ENCODE measurements at regions not wholly inside any gene's neighbourhood (a gene's known extent, or its start where the extent isn't known, plus 50 kb on each side); places are given as distances from the start of the nearest gene placed in this dataset.

GRCh38 chr15:77768107-77768506, 135.4 kb upstream of the LINGO1 start:
- Histone ChIP-seq H3K27ac (ENCODE audit: low read length) (no peak overlapping the region), H3K9ac (ENCODE audit: low read length) (no peak overlapping the region), H3K9me3 (ENCODE audit: low read length) (no peaks in the 10 kb centered on the region), H3K9me2 (ENCODE audit: insufficient read depth, low read length) (no peaks in the 10 kb centered on the region), H3K27me3 (ENCODE audit: insufficient read depth, low read depth, low read length) (no peaks in the 10 kb centered on the region), H2AFZ (ENCODE audit: low read depth, low read length) (no peak overlapping the region), H3K36me3 (ENCODE audit: insufficient read depth, low read length) (no peaks in the 10 kb centered on the region), H3F3A (ENCODE audit: insufficient read depth, low read length, poor library complexity, severe bottlenecking) (no peaks in the 10 kb centered on the region), H3K4me2 (ENCODE audit: low read length) (no peak overlapping the region), H3K79me2 (replicated peaks; ENCODE audit: insufficient read depth, low read length) (no peaks in the 10 kb centered on the region), H4K20me1 (ENCODE audit: insufficient read depth) (no peaks in the 10 kb centered on the region), H3K4me3 (ENCODE audit: low read length) (no peak overlapping the region)
- no peak for TF ChIP-seq EZH2 (IDR thresholded peaks at IDR 0.05; ENCODE audit: borderline replicate concordance, insufficient read depth, low read length, poor library complexity, severe bottlenecking)
- no peak for TF ChIP-seq TAF1 (IDR thresholded peaks at IDR 0.05; ENCODE audit: low read depth)
- no peak for TF ChIP-seq MXI1 (conservative IDR thresholded peaks at IDR 0.05; ENCODE audit: poor library complexity, severe bottlenecking)
- TF ChIP-seq SMC3 (conservative IDR thresholded peaks at IDR 0.05; ENCODE audit: poor library complexity), result no peak
- no peak for TF ChIP-seq POLR2AphosphoS5 (IDR thresholded peaks at IDR 0.05)
- no peak for TF ChIP-seq EP300 (conservative IDR thresholded peaks at IDR 0.05; ENCODE audit: poor library complexity, severe bottlenecking)
- TF ChIP-seq, protein P1, sequence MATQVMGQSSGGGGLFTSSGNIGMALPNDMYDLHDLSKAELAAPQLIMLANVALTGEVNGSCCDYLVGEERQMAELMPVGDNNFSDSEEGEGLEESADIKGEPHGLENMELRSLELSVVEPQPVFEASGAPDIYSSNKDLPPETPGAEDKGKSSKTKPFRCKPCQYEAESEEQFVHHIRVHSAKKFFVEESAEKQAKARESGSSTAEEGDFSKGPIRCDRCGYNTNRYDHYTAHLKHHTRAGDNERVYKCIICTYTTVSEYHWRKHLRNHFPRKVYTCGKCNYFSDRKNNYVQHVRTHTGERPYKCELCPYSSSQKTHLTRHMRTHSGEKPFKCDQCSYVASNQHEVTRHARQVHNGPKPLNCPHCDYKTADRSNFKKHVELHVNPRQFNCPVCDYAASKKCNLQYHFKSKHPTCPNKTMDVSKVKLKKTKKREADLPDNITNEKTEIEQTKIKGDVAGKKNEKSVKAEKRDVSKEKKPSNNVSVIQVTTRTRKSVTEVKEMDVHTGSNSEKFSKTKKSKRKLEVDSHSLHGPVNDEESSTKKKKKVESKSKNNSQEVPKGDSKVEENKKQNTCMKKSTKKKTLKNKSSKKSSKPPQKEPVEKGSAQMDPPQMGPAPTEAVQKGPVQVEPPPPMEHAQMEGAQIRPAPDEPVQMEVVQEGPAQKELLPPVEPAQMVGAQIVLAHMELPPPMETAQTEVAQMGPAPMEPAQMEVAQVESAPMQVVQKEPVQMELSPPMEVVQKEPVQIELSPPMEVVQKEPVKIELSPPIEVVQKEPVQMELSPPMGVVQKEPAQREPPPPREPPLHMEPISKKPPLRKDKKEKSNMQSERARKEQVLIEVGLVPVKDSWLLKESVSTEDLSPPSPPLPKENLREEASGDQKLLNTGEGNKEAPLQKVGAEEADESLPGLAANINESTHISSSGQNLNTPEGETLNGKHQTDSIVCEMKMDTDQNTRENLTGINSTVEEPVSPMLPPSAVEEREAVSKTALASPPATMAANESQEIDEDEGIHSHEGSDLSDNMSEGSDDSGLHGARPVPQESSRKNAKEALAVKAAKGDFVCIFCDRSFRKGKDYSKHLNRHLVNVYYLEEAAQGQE (IDR thresholded peaks at IDR 0.05; ENCODE audit: borderline replicate concordance), result no peak
- no peak for TF ChIP-seq RAD21 (conservative IDR thresholded peaks at IDR 0.05)
- TF ChIP-seq, protein P2, sequence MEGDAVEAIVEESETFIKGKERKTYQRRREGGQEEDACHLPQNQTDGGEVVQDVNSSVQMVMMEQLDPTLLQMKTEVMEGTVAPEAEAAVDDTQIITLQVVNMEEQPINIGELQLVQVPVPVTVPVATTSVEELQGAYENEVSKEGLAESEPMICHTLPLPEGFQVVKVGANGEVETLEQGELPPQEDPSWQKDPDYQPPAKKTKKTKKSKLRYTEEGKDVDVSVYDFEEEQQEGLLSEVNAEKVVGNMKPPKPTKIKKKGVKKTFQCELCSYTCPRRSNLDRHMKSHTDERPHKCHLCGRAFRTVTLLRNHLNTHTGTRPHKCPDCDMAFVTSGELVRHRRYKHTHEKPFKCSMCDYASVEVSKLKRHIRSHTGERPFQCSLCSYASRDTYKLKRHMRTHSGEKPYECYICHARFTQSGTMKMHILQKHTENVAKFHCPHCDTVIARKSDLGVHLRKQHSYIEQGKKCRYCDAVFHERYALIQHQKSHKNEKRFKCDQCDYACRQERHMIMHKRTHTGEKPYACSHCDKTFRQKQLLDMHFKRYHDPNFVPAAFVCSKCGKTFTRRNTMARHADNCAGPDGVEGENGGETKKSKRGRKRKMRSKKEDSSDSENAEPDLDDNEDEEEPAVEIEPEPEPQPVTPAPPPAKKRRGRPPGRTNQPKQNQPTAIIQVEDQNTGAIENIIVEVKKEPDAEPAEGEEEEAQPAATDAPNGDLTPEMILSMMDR (IDR thresholded peaks at IDR 0.05; ENCODE audit: poor library complexity, severe bottlenecking), result no peak

- Histone ChIP-seq H3K4me3 (ENCODE audit: low read length) (no peak overlapping the region), H4K20me1 (ENCODE audit: insufficient read depth) (no peaks in the 10 kb centered on the region), H3K79me2 (replicated peaks; ENCODE audit: insufficient read depth, low read length) (no peaks in the 10 kb centered on the region), H3K9ac (ENCODE audit: low read length) (no peak overlapping the region), H3K36me3 (ENCODE audit: insufficient read depth, low read length) (no peaks in the 10 kb centered on the region), H3F3A (ENCODE audit: insufficient read depth, low read length, poor library complexity, severe bottlenecking) (no peaks in the 10 kb centered on the region), H2AFZ (ENCODE audit: low read depth, low read length) (no peak overlapping the region), H3K9me3 (ENCODE audit: low read length) (no peaks in the 10 kb centered on the region), H3K27me3 (ENCODE audit: insufficient read depth, low read depth, low read length) (no peaks in the 10 kb centered on the region), H3K4me2 (ENCODE audit: low read length) (no peak overlapping the region), H3K9me2 (ENCODE audit: insufficient read depth, low read length) (no peaks in the 10 kb centered on the region), H3K27ac (ENCODE audit: low read length) (no peak overlapping the region)
- TF ChIP-seq, protein P2 (IDR thresholded peaks at IDR 0.05; ENCODE audit: poor library complexity, severe bottlenecking), result no peak
- TF ChIP-seq TAF1 (IDR thresholded peaks at IDR 0.05; ENCODE audit: low read depth), result no peak
- no peak for TF ChIP-seq SMC3 (conservative IDR thresholded peaks at IDR 0.05; ENCODE audit: poor library complexity)
- no peak for TF ChIP-seq POLR2AphosphoS5 (IDR thresholded peaks at IDR 0.05)
- TF ChIP-seq, protein P1 (IDR thresholded peaks at IDR 0.05; ENCODE audit: borderline replicate concordance), result no peak
- no peak for TF ChIP-seq EP300 (conservative IDR thresholded peaks at IDR 0.05; ENCODE audit: poor library complexity, severe bottlenecking)
- no peak for TF ChIP-seq RAD21 (conservative IDR thresholded peaks at IDR 0.05)
- no peak for TF ChIP-seq MXI1 (conservative IDR thresholded peaks at IDR 0.05; ENCODE audit: poor library complexity, severe bottlenecking)
- no peak for TF ChIP-seq EZH2 (IDR thresholded peaks at IDR 0.05; ENCODE audit: borderline replicate concordance, insufficient read depth, low read length, poor library complexity, severe bottlenecking)
Measured at GRCh38 chr15:77764095-77764494, 131.4 kb upstream of the LINGO1 start.

All from neural cell (in vitro differentiated cells).